Glomerular visceral epithelial cell (primary cell): ENCODE measurements at regions not wholly inside any gene's neighbourhood (a gene's known extent, or its start where the extent isn't known, plus 50 kb on each side); places are given as distances from the start of the nearest gene placed in this dataset.
"Not testable (repeated sequence)": the region's sequence is repeated elsewhere in the genome, so short reads cannot be mapped to it uniquely, and the experiment has no call there.

Experiments
- DNase-seq: peaks from one replicate; pipeline ENCODE4 v3.0.0-alpha.2; 2016; ENCODE audit errors: extremely low spot score

DNA sequence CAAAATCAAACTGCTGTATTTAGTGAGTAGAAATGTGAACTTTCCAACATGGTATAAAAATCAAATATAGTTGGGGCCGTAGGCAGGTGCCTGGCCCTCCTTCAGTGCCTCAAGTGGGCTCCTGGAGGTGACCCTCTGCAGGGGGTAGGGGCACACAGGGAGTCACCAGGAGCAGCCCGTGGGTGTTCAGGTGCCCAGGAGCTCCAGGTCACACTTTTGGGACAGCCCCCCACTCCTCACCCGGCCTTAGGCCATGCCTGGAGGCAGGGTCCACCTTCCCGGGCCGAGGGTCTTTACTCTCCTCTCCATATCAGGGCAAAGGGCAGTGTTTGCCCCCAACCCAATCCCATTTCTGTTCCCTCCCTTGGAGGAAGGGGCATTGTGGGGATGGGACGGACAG is 108.0 kb upstream of the MTAP start:
- DNase-seq = no peak

DNA sequence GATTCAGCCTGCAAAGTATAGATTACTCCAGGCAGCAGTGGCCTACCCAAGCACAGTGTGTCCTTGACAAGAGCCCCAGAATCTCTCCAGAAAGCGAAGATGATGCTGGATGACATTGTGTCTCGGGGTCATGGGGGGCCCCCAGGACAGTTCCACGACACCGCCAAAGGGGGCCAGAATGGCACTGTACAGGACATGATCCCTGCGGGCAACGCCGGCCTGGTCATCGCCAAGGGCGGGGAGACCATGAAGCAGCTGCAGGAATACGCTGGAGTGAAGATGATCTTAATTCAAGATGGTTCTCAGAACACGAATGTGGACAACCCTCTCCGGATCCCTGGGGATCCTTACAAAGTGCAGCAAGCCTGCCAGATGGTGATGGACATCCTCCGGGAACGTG is 107.0 kb upstream of the MTAP start:
- DNase-seq = no peak

DNA sequence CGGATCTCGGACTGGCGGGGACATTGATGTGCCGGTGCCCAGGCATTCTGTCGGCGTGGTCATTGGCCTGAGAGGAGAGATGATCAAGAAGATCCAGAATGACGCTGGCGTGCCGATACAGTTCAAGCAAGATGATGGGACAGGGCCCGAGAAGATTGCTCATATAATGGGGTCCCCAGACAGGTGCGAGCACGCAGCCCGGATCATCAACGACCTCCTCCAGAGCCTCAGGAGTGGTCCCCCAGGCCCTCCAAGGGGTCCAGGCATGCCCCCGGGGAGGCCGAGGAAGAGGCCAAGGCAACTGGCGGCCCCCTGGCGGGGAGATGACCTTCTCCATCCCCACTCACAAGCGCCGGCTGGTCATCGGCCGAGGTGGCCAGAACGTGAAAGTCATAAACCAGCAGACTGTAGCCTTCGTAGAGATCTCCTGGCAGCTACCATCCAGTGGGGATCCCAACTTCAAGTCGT is 106.5 kb upstream of the MTAP start:
- no peak for DNase-seq

DNA sequence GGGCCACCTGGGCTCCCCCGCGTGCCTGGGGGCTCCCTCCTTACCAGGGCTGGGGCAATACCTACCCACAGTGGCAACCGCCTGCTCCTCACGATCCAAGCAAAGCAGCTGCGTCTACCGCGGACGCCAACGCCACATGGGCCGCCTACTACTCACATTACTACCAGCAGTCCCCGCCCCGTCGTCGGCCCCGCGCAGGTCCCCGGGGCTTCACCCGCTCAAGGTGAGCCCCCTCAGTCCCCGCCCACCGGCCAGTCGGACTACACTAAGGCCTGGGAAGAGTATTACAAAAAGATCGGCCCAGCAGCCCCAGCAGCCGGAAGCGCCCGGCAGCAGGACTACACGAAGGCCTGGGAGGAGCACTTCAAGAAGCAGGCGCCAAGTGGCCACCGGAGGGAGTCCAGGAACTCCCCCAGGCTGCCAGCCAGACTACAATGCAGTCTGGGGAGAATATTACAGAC is 106.0 kb upstream of the MTAP start:
- DNase-seq = no peak

DNA sequence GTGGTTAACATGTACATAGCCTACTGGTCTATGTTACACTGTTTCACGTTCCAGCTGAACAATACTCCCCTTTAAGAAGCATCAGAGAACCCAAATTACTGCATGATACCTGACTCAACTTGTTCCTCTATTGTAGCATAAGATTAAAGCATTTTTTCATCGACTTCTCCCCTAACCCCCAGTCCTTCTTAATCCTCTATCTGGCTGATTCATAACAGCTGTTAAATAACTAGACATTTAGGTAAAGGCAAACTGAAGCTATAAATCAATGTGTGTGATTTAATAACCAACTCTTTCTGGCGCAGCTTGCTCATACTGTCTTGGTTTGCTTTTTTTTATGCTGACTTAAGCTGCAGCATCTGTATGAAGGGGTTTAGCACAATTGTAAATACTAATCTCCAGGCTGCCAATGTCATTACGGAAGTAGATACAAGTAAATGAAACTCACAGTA is 94.2 kb upstream of the MTAP start:
- DNase-seq = peak; percentile 35

DNA sequence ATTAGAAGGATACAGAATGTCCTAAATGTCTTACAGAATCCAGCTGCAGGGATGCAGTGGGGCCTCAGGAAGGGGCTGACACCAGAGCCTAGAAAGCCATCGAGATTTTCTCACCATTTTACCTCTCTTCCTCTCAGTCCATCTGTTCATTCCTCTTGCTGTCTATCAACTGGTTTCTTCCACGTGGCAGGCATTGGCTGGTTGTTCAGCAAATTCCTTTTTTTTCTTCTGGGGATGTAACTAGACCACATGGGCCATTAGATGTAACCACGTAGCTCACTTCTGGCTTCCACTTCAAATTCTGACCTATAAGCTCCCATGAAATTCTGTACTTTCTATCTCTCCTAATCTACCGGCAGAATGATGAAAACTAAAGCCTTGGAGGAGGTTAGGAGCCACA is 93.6 kb upstream of the MTAP start:
- peak; percentile 25 for DNase-seq

DNA sequence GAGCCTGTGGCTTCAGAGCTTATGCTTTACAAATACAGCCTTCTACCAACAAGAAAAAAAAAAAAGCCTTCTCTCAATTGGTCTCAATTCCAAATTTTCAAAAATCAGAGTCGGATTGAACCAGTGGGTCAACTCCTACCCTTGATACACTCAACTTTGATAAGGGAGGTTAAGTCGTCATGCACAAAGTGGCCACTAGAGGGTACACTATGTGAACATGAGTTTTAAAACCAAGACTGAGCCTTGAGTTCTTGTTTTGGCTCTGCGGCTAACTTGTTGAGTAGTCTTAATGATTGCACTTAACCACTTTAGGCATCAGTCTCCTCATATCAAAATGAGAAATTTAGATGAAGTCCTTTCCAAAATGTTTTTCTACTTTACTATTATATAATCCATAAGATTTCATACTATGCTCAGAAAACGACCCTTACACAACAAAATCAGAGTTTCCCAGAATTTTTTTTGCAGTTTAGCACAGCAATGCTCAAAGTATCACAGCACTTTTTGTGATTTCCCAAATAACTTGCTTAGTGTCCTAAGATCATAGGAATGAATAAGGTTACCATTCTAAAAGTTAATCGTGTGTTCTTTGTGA is 92.9 kb upstream of the MTAP start:
- peak; percentile 60 for DNase-seq

DNA sequence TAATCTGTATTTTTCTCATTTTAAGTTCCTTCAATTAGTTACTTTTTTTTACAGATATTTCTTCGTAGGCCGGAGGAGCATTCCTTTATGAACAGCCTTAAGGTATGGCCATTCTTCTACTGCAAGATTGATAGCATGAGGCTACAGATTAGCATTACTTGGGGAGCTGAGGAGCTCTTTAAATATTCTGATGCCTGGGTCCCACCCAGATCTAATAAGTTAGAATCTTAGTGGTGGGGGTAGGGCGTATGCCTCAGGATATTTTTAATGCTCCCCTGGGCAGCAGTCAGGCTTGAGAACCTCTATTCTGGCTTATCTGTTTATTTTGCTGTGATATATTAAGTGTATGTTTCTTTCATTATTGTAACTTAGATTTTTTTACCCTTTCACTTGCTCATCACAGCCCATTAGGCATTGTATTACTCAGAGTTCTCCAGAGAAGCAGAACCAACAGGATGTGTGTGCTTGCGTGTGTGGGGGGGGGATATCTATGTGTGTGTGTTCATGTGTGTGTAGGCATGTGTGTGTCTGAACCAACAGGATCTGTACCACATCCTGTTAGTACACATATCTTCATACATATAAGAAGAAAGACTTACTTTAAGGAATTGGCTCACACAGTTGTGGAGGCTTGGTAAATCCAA is 91.8 kb upstream of the MTAP start:
- peak; percentile 85 for DNase-seq

DNA sequence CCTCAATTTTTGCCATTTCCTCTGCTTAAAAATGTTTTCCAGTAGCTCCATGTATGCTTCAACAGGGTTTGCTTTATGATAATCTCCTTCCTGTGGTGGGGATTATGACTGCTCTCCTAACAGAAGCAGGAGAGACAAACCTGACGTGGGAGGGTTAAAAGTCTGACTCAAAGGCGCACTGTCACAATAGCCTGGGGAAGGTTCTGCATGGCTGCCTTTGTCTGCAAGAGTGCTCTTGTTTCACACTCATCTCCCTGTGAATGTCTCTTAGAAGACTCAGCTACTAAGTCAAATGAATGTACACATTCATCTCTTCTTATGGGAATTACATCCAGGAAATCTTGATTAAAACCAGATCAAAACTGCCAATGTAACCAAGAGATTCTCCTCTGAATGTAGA is 90.9 kb upstream of the MTAP start:
- DNase-seq = peak; percentile 90

DNA sequence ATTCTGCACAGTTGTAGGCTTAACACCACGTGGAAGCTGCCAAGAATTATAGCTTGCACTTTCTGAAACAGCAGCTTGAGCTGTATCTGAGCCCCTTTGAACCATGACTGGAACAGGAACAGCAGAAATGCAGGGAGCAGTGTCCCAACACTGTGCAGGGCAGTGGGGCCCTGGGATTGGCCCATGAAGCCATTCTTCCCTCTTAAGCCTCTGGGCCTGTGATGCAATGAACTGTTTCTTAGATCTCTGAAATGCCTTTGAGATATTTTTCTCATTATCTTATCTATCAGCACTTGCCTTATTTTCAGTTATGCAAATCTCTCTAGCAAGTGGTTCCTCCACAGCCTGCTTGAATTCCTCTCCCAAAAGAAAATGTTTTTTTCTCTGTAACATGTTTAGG is 87.0 kb upstream of the MTAP start:
- no peak for DNase-seq

DNA sequence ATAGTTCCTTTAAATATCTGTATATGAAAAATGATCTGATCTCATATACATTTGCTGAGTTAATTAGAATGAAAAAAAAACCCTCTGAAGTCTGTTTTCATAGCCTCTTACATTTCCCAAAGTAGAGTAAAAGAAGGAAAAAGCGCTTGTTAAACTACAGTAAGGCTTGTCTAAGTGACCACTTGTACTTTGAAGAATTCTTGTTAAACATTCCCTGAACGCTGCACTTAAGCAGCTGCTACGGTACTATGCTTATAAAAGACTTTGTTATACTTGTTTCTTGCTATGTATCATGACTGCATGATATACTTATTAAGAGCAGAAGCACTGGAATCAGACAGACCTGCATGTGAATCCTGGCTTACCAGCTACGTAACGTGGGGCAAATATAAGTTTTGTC is 81.7 kb upstream of the MTAP start:
- no peak for DNase-seq

DNA sequence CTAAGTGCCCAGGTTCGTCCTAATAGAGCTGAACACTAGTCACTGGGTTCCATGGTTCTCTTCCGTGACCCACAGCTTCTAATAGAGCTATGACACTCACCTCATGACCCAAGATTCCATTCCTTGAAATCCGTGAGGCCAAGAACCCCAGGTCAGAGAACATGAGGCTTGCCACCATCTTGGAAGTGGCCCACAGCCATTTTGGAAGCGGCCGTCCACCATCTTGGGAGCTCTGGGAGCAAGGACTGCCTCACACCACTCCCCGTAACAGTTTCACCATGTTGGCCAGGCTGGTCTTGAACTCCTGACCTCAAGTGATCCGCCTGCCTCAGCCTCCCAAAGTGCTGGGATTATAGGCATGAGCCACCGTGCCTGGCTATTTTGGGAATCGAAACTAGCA is 75.0 kb upstream of the MTAP start:
- not testable (repeated sequence) for DNase-seq

DNA sequence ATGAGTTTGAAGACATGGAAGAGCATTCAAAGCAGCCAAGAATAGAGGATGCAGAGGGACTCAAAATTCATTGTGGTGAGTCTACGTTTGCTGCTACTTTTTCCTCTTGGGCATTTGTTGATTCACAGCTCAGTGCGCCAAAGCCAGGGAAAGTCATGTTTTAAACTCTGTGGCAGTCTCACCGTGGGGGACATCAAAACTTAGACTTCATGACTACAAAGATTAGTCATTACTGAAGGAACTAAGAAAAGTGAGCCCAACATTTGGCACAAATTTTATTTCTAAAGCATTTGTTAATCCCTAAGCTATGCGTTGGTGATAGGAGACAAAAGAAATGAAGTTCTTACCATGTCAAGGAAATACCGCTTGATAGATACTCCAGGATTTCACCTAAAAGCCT is 73.7 kb upstream of the MTAP start:
- peak; percentile 76 for DNase-seq

DNA sequence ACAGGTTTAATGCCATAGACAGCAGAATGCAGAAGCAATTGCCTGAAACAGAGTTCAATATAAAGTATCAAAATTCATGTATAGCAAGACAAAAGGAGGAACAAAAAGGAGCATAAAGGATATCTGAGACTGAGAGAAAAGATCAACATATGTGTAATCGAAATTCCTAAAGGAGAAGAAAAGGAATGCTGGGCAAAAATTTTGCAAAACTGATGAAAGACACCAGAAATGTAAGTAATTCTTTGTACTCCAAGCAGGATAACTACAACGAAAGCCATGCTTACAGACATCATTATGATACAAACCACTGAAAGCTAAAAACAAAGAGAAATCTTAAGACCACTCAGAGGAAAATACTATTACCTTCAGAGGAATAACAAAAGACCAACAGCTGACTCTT is 72.8 kb upstream of the MTAP start:
- no peak for DNase-seq

DNA sequence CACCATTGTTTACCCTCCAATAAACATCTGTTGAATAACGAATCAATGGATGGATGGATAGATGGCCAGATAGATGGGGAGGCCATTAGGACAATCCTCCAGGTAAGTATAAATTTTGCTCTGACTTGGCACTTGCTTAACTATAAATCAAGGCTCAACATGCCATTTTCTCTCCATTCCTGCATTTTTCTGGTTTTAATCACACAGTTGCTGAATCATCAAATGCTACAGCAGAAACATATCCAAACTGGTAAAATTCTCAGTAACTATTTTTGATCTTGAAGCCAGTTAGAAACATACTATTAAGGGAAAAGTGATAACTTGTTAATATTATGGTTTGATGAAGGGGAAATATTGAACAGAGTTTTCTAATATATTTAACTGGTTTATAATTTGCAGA is 71.5 kb upstream of the MTAP start:
- no peak for DNase-seq

DNA sequence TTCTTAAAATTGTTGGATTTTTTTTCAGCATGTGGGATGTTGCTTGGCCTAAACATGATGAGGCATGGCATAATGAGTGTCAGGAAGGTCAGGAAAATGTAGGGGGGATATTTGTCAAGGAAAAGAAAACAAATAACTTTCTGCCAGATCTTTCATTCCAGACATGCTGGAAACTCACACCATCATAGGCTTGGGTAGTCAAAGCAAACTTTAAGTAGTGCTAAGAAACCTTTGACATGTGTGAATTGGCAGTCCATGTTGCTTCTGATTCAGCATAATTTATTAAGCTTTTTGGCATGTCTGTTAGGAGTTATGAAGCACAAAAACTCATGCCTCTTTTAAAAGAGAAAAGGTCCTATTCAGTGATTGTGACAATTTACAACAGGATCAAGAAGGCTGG is 61.3 kb upstream of the MTAP start:
- no peak for DNase-seq

DNA sequence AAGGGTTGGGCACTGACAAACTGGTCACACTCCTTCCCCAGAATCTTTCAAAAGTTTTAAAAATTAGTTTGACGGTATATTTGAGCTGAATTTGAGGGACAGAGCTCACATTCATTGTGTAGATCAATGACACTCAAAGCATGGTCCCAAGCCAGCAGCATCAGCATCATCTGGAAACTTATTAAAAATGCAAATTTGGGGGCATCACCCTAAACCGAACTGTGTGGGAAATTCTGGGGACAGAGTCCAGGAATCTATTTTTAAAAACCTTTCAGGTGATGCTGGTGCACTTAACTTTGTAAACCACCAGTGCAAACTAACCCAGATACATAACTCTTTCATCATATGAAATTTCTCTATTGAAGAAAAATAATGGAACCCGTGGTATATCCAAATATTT is 58.1 kb upstream of the MTAP start:
- no peak for DNase-seq

DNA sequence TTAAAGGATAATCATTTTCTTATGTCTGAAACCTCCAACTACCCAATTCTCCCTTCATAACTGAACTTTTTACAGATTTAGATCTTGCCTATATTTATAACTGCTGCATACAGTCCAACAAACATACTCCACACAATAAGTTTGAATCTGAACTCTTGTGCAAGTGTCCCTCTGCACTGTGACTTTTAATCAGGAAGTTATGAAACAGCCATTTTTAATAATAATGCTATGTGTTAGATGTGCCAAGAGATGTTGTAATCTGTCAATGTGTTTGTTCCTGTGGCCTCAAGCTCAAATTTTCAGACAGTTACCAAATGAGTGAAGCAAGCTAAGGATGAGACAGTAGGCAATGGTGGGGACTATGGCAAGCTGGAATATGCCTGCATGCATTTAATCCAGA is 57.6 kb upstream of the MTAP start:
- DNase-seq = no peak

DNA sequence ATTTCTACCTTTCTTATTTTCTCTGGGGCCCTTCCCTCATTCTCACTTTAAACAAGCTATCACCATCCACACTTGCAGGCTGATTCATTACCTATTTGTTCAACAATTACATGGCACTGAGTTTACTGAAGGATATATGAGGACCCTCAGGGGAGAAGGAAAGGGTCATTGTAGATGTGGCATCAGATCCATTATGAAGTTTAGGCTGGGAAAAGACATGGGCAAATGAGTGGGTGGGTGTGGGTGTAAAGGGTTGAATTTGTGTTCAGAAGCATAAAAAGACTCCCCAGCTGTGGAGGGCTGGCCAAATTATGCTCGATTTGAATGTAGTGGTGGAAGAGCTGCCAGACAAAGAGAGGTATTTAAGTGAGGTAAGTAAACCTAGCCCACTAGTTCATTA is 55.9 kb upstream of the MTAP start:
- DNase-seq = no peak

DNA sequence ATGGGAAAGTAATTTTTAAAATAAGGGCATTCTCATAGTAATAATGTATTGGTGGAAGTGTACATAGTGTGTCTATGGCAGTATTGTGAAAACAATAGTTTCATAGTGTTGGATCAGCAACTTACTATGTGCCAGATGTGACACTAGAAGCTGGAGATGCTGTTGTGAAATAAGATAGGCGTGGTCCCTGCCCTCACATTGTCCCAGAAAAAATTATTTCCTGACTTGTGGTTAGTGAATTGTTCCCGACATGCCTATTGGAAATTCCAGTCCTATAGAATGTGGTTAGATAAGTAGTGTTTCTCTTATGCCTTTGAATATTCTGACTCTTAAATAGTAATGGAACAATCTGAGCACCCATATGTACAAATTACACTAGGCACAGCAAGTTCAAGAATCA is 55.3 kb upstream of the MTAP start:
- DNase-seq = peak; percentile 37

DNA sequence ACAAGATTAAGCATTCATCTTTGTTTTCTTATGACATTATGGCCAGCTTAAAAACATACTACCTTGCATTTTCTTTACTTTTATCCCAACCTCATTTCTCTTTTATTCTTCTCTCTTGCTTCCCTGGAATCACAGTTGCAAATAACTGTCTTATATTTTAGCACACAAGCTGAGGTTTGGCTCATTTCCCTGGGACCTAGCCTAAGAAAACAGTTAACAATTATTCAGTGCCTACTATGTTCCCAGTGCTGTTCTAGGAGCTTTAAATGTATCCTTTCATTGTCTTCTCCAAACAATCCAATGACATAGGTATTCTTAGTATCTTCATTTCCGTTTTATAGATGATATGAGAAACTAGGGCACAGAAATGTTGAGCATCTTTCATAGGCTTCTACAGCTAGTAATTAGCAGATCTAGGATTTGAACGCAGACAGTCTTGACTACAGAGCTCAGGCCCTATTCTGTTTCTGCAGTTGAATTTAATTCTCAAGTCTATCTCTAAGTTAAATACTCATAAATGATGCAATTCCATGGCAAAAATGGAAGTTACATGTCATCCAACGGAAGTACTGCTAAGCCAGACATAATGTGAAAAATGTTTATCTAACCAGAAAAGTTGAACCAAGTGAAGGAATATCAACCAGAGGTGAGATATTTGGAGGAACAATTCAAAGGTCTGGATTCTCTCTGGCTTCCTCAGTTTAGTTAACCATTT is 52.3 kb upstream of the MTAP start:
- no peak for DNase-seq

DNA sequence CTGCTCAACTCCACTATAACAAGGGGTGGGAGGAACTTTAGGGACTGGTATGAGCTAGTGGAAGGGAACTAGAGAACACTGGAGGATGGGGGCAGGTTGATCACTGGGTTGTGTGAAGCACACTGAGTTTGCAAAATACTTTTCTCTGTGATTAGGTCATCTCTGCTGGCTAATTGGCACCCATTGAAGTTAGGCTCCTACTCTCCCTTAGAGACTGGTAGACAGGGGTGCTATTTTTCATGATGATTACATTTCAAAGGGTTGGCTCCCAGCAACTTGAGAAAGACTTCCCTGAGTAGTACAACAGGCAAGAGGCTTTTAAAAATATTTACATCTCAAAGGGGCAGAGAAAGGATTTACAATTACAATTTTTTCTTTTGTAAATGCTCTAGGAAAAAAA is 50.4 kb upstream of the MTAP start:
- no peak for DNase-seq
